GM21528 (cell line): ENCODE measurements at regions not wholly inside any gene's neighbourhood (a gene's known extent, or its start where the extent isn't known, plus 50 kb on each side); places are given as distances from the start of the nearest gene placed in this dataset.

ENCODE experiments used
- ATAC-seq: cut with Tn5 transposase; IDR thresholded peaks from one replicate; pipeline ENCODE4 v1.9.1; 2021; ENCODE audit warnings: mild to moderate bottlenecking, moderate library complexity; ENCODE audit not compliant: unreplicated experiment, low FRiP score

- ATAC-seq = no peak
Observed at GRCh38 chr1:116819081-116819480, 64.9 kb downstream of the CD2 start.

DNA sequence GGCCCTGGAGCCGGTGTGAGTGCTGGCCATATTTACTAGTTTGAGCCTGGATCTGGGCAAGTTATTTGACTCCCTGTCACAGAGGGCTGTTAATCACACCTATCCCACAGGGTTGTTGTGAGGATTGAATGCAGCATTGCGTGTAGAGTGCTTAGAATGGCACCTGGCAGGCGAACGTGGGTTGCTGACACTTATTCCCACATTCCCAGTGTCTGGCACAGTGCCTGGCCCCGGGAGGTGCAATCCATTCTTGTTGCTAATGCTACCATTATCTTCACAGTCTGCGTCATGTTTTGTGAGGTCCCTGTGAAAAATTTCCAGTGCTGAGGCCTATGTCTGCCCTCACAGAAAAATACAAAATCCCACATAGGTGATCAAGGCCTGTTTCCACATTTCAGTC, 66.1 kb downstream of the CD2 start:
- ATAC-seq = no peak

- ATAC-seq = no peak
Observed at GRCh38 chr1:116821763-116822162, 67.5 kb downstream of the CD2 start.

DNA sequence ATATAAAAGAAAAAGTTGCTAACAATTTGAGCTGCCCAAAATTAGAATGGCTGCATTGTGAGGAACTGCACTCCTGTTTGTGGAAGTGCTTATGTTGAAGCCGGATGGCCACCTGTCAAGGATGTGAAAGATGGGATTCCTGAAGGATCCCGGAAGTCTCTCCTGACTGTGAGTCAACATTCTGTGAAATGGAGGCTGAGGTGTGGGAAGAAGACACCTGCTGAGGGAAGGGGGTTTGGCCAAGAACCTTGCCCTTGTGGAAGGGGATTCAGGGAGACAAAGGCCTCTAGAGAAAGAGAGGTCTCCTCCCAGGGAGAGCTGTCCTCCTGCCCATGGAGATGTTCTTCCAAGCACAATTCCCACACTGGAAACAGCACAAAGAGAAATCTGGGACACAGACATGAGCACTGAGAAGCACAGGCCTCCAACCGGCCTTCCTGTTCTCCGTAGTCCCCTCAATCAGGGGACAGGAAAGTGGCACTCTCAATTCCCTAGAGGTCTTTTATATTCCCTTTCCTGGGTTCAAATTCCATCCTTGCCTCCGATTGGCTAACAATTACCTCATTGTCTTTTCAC, 70.5 kb downstream of the CD2 start:
- ATAC-seq = no peak

- ATAC-seq = no peak
Observed at GRCh38 chr1:116825207-116825719, 71.0 kb downstream of the CD2 start.

DNA sequence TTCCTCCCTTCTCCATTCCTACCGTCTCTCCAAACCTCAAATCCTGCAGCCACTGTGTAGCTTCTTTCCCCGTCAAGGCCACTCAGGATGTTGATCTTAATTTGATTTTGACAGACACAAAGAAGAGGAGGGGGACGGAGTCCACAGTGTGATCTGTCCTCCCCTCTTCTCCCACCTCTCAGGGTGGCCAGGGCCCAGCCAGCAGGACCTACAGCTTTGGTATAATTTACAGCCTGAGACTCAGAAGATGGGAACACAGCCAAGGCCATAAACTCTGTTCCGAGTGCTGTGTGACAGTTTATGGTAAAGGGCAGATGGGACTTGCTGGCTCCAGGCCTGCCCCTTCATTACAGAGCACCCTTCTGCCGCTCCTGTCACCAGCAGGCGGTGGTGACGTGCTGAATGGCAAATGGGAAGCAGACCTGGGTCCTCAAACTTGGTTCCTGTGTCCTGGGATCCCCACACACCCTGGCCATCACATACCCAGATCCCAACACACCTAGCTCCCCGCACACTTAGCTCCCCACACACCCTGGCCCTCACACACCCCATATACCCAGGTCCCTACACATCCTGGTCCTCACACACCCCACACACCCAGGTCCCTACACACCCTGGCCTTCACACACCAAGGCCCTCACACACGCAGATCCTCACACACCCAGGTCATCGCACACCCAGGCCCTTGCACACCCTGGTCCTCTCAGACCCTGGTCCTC, 71.6 kb downstream of the CD2 start:
- ATAC-seq = no peak

DNA sequence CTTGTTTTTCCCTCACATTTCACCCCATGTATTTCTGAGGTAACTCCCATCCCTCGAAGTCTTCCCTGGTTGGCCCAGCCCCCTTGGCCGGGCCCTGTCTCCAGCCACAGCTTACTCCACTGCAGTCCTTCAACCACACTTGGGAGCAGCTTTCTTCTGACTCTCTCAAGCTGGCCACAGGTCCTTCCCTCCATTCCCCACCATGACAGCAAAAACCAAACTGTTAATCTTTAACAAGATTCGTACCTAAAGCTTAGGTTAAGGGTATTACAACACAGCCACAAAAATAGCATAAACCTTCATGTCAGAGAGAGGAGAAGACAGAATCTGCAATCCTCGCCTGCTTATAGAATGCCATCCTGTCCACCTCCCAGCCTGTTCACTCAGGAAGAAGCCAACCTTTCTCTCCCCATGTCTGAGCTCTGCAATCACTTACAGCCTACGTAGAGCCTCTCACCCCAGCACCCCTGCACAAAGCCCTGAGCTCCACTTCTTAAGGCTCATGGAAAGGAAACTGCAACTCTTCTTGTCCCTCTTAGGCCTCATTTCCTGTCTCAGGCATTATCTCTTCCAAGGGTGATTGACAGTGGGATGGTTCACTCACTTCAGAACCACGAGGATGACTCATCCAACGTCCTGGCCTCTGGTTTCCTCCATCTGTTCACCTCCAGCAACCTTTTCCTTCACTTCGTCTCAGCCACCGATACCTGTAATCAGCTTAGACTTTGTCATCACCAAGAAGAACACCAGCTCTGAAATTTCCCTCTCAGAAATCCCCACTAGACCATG, 72.8 kb downstream of the CD2 start:
- ATAC-seq = peak; percentile 88

GRCh38 chr1:116827607-116828105, 73.4 kb downstream of the CD2 start:
- no peak for ATAC-seq

DNA sequence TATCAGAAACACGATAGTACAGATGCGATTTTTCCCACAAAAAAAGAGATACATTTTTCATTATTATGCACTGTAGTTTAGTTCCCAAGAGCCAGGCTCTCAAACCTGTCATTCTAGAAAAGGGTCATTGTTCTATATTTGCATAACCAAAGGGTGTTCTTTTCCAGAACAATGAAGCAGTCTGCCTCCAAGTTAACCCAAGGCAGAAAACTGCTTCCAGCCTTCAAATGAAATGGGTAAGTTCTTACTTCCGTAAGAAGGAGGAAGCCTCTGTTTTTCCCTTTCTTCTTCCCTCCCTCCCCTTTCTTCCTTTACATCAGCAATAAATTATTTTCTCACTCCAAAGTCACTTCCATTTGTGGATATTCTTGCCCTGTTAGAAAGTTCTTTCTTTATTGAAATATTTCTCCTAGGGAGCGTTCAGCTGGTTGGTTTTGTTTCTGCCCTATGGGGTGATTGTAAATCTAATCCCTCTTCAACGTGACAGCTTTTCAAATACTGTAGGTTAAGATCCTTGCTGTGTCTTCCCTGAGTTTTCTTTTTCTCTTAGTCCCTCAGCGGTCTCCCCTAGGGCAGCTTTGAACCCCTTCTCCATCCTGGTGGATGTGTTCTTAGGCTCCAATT, 77.3 kb upstream of the PTGFRN start:
- ATAC-seq = no peak

GRCh38 chr1:116832932-116833578, 76.7 kb upstream of the PTGFRN start:
- no peak for ATAC-seq

- no peak for ATAC-seq
Observed at GRCh38 chr1:116833718-116834117, 76.0 kb upstream of the PTGFRN start.

- no peak for ATAC-seq
Observed at GRCh38 chr1:116834595-116834994, 75.1 kb upstream of the PTGFRN start.

GRCh38 chr1:116835161-116835560, 74.6 kb upstream of the PTGFRN start:
- ATAC-seq = no peak

- no peak for ATAC-seq
Observed at GRCh38 chr1:116836099-116836498, 73.6 kb upstream of the PTGFRN start.

DNA sequence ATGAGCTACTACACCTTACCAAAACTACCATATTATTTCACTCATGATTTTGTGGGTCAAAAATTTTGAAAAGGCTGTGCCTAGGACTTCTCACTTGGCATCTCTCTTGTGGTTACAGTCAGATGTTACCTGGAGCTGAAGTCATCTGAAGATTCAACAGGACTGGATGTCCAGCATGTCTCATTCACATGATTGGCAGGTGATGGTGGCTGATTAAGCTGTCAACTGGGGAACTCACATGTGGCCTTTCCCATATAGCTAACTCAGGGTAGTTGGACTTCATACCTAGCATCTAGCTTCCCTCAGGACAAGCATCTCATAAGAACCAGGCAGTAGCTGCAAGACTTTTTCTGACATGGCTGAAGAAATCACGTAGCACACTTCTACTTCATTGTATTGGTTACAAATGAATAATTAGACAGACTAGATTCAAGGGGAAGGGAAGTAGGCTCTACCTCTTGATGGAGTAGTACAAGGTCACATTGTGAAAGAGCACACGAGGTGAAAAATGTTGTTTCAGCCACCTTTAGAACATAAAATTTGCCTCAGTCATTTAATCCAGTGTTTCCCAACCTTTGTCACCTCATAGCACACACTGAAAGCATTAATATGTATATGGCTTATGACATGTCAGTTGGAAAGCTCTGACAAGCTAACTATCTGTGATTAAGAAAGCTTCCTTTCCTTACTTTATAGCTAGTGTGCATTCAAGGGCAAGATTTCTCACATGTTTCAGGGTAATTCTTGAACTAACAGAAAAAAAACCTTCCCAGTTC, 68.0 kb upstream of the PTGFRN start:
- ATAC-seq = no peak

GRCh38 chr1:116842654-116843053, 67.1 kb upstream of the PTGFRN start:
- no peak for ATAC-seq

DNA sequence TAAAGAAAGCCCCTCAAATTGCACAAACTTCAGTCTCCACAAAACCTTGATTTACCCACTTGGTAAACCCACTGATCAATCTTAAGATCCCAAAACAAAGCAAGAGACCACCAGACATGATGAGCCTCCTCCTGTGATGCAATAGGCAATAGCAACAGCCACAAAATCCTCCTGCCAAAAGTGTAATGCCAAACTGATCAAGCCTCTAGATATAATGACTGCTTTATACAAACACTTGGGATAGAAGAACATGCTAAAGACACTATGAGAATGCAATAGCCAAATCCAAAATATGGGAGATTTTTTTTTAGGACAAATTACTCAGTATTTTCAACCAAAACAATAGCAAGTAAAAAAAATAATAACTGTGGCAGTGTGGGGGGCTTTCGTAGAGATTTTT, 64.9 kb upstream of the PTGFRN start:
- no peak for ATAC-seq

DNA sequence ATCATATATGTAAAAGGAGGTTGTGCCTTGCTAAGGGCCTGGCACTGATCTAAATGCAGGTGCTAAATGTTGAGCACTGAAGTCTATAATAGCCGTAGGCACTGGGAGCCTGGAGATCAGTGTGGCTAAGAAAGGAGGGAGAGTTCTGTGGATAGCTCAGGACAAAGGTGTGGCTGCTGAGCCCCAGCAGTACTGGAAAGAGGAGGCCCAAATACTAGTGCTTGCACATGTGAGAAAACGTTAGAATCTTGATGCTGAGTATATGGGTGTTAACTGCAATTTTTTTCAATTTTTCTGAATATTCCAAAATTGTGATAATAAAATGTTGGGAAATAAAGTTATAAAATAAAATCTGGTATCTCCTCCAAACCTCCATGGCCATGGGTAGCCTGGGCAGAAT, 62.5 kb upstream of the PTGFRN start:
- ATAC-seq = no peak

- no peak for ATAC-seq
Observed at GRCh38 chr1:116847688-116848531, 61.8 kb upstream of the PTGFRN start.
